SW480 (cell line): ENCODE measurements at regions not wholly inside any gene's neighbourhood (a gene's known extent, or its start where the extent isn't known, plus 50 kb on each side); places are given as distances from the start of the nearest gene placed in this dataset.
"Not testable (repeated sequence)": the region's sequence is repeated elsewhere in the genome, so short reads cannot be mapped to it uniquely, and the experiment has no call there.

ENCODE experiments used
- DNase-seq: peaks from one replicate; pipeline ENCODE4 v3.0.0-alpha.2; 2016; ENCODE audit warnings: low spot score

DNA sequence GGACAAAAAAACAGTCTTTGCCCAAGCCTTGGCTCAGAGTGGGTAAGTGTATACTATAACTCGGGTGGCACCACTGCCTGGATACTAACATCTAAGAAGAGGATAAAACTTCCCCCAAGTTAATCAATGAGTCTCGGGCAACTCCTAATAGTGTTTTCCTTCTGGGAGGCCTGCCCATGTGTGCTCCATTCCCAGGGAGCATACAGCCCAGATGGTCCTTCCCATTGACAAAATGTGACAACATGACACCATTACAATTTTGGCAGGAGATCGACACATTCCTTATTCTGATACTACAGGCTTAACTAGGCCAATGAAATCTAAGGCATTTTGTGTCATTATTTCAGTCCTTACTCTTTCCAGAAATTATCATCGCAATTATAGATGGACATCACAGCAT, 52.7 kb upstream of the CRIM1 start:
- DNase-seq = no peak

DNA sequence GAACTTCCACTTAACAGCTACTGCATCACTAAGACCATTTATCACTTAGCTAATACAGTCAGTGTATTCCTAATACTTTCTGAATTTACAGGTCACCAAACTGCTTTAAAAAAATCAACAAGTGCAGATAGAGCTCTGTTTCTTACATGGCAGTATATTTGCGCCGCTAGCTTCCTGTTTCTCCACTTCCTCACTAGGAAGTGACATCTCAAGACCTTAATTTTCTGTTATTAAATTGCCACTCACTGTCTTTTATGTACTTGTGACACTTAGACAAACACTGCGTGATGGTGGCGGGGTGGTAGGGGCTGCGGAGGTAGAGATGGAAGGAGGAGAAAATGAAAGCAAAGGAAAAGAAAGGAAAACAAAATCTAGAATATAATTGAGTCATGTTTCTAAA, 53.7 kb upstream of the CRIM1 start:
- no peak for DNase-seq

DNA sequence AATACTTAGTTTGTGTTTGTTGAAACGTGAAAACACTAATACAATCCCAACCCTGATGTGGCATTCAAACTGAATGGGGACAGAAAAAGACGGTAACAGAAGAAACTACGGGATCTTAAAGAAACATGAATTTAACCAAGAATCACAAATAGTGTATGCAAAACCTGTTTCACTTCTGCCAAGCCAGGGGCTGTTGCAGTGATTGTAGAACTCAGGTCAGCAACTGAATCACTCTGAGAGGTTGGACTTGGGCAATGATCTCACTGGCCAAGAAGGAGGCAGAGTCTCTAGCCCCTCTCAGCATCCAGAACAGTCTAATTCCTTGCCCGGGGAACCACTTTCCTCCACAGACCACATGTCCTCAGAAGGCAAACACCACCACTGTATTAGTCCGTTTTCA, 54.9 kb upstream of the CRIM1 start:
- DNase-seq = no peak

DNA sequence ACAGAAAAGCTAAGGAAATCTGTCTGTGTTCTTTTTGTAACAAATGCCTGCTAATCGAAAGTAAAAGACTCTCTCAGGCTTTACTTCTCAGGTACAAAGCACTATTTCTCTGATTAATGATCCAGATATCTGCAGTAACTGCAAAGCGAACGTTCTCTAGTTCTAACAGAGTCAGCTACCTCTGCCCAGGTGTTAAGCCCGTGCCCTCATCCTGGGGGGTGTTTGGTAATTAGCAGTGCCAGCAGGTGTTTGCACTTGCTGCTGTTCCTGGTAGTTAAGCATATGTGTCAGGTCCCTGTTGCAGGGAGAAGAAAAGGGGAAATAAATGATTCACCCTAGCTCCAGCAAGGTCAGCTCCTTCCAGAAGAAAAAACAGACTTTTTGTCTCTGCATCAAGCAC, 58.8 kb upstream of the CRIM1 start:
- no peak for DNase-seq

DNA sequence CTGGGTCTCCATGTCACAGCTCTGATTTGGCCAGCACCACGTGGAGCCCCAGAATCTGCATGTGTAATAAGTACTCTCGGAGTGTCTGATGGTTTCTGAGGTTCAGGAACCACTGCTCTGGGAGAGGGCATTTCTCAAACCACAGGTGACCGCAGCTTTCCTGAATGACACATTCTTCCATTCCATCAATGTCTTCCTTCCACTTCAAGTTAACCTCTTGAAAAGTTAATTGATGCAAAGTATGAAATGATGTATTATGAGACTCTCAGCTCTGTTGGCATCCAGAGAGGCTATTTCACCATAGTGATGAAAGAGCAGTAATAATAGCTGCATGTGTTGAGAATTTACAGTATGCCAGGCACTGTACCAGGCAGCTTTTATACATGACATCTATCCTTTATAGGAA, 61.3 kb upstream of the CRIM1 start:
- peak; percentile 14 for DNase-seq

DNA sequence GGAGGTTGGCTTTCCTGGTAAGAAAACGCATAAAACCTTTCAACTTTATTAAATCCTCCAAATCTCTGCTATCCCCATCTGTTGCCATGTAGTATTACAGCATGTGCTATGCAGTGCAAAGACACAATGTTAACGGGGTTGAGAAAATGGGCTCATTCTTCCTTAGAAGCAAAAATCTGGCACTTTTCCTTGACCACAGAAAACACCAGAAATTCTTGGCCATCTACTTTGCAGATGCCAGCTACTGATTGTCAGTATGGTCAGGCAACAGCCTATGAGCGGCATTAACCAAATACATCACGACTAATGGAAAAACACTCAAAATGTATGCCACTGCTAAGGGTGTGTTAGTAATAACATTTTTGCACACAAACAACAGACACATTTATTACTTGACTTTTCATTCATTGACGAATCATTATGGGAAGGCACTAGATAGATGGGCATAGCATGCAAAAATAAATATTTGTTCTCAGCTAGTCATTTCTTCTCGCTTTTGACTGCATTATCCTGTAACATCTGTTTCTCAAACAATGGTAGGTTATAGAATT, 65.2 kb upstream of the CRIM1 start:
- DNase-seq = no peak

DNA sequence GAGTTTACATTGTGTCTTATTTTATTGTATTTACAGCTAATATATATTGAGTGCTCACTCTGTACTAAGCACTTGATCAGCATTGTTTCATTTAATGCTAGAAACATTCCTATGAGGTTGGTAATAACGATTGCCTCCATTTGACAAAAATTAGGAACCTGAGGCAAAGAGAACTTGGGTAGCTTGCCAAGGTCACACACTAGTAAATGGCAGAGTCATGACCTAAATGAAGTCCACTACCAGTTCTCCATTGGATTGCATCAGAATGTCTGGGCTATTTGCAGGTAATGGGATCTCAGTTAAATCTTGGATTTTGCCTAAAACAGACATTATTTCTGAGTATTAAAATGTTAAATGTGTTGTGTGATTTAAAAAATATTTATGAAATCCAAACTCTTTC, 65.8 kb upstream of the CRIM1 start:
- DNase-seq = no peak

DNA sequence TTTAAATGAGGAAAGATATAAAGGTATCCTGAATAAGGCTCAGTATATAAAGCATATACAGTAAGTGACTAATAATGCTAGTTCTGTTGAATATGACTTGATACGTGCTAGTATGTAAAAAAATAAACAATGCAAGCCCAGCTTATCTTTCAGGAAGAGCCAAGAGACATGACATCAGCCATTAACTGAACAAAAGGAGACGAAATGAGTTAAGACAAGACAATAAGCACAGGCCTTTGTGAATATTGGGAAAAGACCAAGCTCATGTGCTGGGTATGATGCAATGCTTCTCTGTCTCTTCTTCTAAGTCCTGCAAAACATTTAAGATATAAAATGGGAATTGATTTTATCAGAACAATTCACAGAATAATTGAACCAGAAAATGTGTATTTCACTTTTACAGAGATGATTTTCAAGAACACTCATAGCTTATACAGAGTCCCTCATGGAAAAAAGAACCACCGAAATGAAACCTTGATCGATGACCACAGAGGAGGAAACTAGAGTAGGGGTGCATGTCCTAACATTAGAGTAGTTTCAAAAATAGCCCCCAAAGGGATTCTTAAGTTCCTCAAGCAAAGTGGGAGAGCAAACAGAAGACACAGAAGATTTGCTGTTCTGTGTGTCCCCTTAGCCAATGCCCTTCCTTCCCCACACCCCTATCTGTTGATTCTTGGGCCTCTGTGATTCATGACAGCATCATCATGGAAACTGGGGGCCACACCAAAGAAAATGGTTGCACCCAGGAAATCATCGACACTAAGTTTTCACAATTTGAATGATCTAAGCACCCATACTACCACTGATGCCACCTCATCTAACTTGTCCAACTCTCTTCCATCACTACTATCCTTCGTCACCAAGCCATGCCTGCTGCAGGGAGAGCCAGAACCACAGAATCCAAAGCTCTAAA, 68.0 kb upstream of the CRIM1 start:
- no peak for DNase-seq

DNA sequence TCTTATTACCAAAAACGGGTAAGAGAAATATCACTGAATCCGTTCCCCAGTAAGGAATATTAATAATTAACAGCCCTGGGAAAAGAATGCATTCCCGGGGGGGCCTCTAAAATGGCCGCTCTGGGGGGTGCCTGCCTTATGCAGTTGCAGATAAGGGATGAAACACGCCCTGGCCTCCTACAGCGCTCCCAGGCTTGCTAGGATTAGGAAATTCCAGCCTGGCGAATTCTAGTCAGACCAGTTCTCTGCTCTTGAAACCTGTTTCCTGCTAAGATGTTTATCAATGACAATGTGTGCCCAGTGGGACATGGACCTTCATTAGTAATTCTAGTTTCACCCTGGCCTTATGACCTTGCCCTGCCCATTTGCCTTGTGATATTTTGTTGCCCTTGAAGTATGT, 76.1 kb upstream of the CRIM1 start:
- not testable (repeated sequence) for DNase-seq

DNA sequence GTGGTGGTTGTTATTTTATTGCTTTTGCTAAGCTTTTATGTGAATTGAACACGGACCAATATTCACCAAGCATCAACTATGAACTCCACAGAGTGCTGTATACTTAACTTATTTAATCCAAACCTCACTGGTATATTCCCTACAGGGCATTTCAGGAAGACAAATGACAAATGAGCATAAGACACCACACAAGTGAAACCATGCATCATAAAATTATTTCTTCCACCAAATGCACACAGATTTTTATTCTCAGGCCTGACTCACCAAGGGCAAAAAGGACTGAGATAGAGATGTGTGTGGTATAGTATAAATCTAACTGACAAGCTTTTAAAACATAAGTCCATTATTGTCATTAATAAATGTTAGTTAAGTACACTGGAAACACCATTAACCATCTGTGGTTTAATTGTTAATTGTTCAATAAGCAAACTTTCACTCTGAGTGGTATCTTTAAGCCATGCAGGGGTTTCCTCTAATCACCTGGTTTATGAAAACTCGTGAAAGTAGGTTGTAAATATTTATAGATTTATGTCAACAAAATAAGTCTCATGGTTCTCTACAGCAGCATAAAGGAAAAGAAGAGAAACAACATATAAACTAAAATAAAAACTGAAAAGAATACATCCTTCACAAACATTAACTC, 77.6 kb upstream of the CRIM1 start:
- DNase-seq = no peak

DNA sequence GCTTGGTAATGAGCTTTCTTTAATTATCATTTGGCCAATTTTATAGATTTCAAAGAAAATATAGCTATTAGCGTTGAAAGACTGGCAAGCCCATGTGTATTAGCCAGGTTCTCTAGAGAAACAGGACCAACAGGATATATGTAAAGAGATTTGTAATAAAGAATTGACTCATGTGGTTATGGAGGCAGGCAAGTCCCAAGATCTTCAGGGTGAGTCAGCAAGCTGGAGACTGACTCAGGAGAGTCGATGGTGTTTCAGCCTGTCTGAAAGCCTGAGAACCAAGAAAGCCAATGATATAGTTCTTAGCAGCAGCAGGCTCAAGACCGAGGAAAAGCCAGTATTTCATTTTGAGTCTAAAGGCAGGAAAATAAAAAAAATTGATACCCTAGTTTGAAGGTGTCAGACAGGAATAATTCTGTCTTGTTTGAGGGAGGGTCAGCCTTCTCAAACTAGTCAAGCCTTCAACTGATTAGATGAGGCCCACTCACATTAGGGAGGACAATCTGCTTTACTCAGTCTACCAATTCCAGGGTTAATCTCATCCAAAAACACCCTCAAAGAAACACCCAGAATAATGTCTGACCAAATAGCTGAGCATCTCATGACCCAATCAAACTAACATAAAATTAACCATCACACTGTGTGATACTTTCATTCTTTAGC, 78.3 kb upstream of the CRIM1 start:
- peak; percentile 11 for DNase-seq

DNA sequence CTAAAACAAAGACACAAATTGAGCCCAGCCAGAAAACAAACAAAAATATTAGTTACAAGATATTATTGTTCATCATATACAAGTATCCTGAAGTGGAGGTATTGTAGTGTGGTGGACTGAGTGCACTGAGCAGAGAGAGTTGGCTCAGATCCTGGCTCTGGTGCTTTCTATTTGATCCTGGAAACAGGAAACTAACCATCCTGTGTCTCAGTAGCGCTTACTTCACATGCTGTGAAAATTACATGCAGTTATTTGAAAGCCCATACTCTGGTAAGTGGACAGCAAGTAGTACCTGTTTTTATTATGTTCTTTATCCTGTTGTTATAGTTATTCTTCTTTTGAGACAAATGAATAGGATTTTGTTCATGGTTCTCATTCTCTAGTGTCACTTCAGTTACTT, 84.3 kb upstream of the CRIM1 start:
- DNase-seq = no peak

DNA sequence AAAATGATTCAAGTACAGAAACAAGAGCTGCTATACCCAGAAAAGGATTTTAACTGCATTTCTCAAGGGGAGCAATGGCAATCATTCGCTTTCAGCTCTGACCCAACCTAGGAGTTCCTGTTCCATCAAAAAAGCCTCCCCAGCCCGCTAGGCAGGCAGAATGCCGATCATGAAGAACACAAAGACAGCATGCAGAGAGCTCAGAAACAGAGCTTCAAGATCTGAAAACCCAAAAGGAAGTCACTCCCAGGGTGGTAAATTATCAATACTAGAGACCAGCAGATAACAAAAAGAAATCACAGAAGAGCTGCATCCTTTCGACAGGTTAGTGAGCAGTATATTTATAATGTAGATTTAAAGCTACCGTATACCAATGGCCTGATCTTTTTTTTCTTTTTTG, 84.8 kb upstream of the CRIM1 start:
- DNase-seq = no peak

DNA sequence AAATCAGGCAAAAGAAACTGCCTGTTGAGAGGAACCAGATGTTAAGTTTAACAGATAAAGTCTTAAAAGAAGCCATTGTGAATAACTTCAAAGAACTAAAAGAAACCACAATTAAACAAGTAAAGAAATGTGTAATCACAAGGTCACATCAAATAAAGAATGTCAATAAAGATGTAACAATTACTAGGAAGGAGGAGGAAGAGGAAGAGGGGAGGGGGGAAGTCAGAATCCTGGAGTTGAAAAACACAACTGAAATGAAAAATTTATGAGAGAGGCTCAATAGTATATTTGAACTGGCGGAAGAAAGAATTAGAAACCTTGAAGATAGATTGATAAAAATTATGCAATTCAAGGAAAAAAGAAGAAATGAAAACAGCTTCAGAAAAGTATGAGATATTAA, 88.4 kb upstream of the CRIM1 start:
- DNase-seq = no peak

DNA sequence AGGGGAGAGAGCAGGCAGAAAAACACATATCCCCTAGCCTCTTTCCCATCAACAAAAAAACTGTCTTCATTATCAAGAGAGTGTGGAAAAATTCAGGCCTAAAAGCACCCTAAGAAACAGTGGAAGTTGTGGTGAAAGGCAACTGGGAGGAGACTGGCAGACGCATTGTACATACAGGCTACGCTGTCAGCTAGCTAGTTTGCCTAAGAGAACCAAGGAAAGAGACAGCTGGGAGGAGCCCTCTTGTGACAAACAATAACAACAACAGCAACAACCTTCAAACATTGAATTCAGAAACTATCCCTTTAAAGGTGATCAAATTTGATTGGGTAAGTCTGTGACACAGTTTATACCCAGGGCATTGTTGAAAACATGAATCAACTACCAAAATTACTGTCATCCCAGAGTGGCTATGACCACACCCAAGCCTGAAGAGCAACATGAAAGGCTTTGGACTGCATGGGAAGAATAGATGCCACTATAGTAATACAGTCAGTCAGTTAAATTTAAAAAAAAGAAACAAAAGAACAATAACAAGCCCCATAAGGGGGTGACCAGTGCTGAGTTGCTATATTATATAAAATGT, 88.9 kb upstream of the CRIM1 start:
- no peak for DNase-seq

DNA sequence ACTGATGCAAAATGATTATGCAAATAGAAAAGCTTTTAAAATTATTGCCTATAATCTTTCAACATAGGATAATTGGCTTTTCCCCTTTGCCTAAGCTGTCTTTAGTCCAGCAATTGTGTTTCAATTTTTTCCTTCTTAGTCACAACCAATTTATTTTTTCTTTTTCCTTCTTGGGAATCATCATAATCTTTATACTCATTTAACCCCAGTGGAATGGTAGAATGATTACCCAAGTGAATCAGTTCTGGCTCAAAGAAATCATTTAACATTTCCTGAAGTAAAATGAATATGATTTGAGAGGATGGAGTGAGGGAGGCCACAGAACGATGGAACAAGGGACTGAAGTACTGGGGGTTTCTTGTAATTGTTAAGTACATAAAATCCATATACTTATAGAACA, 93.0 kb upstream of the CRIM1 start:
- DNase-seq = no peak

DNA sequence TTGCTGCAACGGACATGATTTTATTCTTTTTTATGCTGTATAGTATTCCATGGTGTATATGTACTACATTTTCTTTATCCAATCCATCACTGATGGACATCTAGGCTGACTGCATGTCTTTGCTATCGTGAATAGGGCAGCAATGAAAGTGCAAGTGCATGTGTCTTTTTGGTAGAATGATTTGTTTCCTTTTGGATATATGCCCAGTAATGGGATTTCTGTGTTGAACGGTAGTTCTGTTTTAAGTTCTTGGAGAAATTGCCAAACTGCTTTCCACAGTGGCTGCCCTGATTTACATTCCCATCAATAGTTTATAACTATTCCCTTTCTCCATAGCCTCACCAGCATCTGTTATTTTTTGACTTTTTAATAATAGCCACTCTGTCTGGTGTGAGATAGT, 99.7 kb upstream of the CRIM1 start:
- no peak for DNase-seq

DNA sequence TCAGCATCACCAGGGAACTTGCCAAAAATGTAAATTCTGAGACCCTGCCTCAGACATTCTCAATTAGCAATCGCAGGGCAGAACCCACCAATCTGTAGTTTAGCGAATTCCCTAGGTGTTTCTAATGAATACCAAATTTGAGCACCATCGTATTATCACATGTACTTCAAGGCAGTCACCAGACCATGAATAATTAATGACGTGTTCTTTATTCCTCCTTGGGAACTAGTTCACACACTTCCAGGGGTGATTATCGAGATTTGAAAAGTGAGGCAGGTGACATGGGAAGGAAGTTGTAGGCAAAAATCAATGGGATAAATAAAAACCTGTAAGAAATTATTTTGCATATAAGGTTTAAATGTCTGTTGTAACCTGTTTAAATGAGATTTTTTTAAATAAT, 102.5 kb upstream of the CRIM1 start:
- DNase-seq = no peak

DNA sequence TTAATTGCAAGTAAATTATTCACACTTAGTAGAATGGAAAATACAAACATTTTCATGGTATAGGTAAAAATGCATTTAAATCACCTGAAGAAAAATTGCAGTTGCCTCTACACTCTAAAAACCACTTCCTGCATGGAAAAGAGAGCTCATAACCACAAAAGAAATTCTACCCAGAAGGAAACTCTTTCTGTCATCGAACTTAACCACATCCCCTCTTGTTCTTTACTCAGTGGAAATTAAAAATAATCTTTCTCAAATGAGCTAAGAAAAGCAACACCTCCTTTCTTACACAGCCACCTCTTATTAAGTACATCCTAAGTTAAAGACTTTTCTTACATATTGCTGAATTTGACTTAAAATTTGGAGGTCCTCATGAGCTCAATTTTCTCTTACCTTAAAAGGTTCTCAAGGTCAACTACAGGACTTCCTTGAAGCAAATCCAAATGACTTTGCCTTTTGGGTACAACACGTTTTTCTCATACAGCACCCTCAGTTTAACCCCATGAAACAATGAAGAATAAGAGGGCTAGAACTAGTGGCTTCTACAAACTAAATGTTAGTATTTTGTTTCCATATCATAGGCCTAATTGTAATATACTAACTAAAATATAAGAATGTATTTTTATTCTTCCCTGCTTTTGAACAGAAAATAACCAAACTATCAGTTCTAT, 109.1 kb upstream of the CRIM1 start:
- DNase-seq = no peak

DNA sequence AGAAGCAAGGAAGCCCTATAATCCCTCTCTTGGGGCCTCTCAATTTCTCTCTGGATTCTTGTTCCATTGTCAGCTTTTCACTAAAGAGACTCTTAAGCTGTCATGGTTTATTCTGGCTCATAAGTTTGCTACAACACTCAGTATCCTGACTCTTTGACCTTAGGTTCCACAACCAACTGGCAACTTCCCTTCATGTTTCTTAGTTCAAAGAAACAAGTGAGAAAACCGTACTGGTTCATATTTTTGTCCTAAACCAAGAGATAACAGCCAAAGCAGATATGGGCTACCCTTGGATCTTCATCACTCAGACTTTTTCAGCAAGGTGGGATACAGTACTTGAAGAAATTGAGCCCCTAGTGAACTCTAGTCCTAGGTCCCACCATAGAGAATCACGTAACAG, 109.9 kb upstream of the CRIM1 start:
- DNase-seq = no peak

DNA sequence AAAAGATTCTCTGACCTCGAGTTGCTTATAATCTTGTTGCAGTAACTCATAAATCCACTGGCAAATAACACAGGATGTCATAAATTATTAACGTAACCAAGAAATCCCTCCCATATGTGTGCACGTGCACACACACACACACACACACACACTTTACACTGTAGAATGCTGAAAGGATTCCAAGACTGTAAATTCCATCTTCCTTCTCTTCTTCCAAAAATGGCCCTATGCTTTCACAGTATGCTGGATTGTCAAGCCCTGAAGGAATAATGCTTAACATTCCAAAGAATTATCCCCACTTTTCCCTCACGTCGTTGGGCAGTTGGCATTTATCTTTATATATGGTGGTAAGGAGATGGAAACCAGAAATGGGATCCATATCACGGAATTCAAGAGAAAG, 117.5 kb upstream of the CRIM1 start:
- DNase-seq = no peak

DNA sequence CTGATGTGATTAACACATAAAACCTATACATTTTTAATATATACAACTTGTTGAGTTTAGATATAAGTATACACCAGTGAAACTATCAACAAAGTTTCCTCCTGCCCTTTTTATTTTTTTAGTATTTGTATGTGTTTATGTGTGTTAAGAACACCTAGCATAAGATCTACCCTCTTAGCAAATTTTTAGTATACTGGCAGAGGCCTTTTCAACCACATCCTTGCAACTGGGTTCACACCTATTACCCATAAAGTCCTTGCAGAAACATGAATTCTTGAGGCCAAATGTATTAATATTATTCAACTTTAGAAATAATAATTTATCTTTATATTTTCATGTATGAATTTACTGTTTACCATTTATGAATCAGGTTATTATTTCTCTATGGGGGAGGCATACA, 119.7 kb upstream of the CRIM1 start:
- DNase-seq = no peak
